Tibial nerve (tissue), 4 donors: ENCODE measurements at regions not wholly inside any gene's neighbourhood (a gene's known extent, or its start where the extent isn't known, plus 50 kb on each side); places are given as distances from the start of the nearest gene placed in this dataset.
"Not testable (repeated sequence)": the region's sequence is repeated elsewhere in the genome, so short reads cannot be mapped to it uniquely, and the experiment has no call there.

Experiments
- DNase-seq, 2 donors: peaks; one replicate each; pipeline ENCODE4 v3.0.0-alpha.2; 2019; ENCODE audit warnings: low spot score in 2 of 2
- H3K27ac ChIP-seq, 4 donors: fragments of 200-600 bp; sonication (generic) in 3 of 4; one replicate each; pipeline ENCODE4 v1.5.1; 2017 to 2019; ENCODE audit warnings: mild to moderate bottlenecking in 1 of 4
- H3K27me3 ChIP-seq, 2 donors: fragments of 200-600 bp; sonication (generic) in 1 of 2; one replicate each; pipeline versions ENCODE4 v1.5.1 to v1.6.0; 2017 to 2019
- H3K36me3 ChIP-seq, 3 donors: fragments of 200-600 bp; sonication (generic); one replicate each; pipeline ENCODE4 v1.5.1; 2018 to 2019
- H3K4me1 ChIP-seq, 4 donors: fragments of 200-600 bp; sonication (generic) in 3 of 4; one replicate each; pipeline ENCODE4 v1.5.1; 2017 to 2019
- H3K4me3 ChIP-seq, 4 donors: fragments of 200-600 bp; sonication (generic) in 3 of 4; one replicate each; pipeline ENCODE4 v1.5.1; 2017 to 2019; ENCODE audit warnings: mild to moderate bottlenecking in 1 of 4, moderate library complexity in 1 of 4
- H3K9me3 ChIP-seq, 4 donors: fragments of 200-600 bp; sonication (generic) in 3 of 4; one replicate each; pipeline ENCODE4 v1.5.1; 2017 to 2019
- EP300 ChIP-seq, 2 donors: sonication (generic); formaldehyde crosslinking; IDR thresholded peaks; one replicate each; pipeline ENCODE4 v1.6.1; 2017; ENCODE audit warnings: antibody characterized with exemption in 2 of 2, mild to moderate bottlenecking in 1 of 2
- POLR2A ChIP-seq, 2 donors: fragments of 450-650 bp; IDR thresholded peaks; one replicate each; pipeline ENCODE4 v1.6.1; 2017; ENCODE audit warnings: antibody characterized with exemption in 2 of 2, mild to moderate bottlenecking in 2 of 2, moderate library complexity in 2 of 2
- WGBS, 2 donors: methylation state at CpG; one replicate each; pipeline ENCODE4 v1.1.5; 2018; 5-methylcytosine and 5-hydroxymethylcytosine counted together
- TF ChIP-seq, protein P1 (sequence below), 5 experiments: fragments of 200-600 bp in 3 of 5; fragments of 450-650 bp in 2 of 5; sonication (generic) in 3 of 5; IDR thresholded peaks; one replicate each; pipeline ENCODE4 v1.5.1; 2016 to 2019; ENCODE audit warnings: antibody characterized with exemption in 5 of 5, mild to moderate bottlenecking in 3 of 5, moderate library complexity in 2 of 5

DNA sequence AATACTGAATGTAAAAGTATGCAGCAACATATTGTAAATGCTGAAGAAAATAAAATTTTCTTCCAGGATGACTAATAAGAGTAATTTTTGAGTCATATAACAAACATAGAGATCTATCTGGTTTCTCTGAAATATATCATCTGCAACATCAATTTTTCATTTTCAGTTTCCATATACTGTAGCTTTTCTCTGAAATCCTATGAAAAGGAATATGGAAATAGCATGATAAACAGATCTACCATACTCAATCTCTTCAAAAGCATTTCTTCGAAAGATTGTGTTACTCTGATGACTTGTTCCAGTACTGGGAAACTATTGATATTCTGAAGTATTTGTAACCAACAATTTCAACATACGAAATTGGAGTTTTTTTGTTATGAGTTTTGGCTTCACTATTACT, 1156.7 kb downstream of the FAM133A start:
- WGBS, 2 donors = 62 to 79% methylated on average over 2 of the region's 2 CpGs
- no peaks in the 10 kb centered on the region for H3K36me3 ChIP-seq
- DNase-seq = no peak
- no peak for TF ChIP-seq EP300 (IDR thresholded peaks at IDR 0.05)
- TF ChIP-seq, protein P1, sequence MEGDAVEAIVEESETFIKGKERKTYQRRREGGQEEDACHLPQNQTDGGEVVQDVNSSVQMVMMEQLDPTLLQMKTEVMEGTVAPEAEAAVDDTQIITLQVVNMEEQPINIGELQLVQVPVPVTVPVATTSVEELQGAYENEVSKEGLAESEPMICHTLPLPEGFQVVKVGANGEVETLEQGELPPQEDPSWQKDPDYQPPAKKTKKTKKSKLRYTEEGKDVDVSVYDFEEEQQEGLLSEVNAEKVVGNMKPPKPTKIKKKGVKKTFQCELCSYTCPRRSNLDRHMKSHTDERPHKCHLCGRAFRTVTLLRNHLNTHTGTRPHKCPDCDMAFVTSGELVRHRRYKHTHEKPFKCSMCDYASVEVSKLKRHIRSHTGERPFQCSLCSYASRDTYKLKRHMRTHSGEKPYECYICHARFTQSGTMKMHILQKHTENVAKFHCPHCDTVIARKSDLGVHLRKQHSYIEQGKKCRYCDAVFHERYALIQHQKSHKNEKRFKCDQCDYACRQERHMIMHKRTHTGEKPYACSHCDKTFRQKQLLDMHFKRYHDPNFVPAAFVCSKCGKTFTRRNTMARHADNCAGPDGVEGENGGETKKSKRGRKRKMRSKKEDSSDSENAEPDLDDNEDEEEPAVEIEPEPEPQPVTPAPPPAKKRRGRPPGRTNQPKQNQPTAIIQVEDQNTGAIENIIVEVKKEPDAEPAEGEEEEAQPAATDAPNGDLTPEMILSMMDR (IDR thresholded peaks at IDR 0.05) = no peak
- no peak for TF ChIP-seq POLR2A (IDR thresholded peaks at IDR 0.05)
- H3K9me3 ChIP-seq = no peaks in the 10 kb centered on the region
- no peak overlapping the region for H3K4me3 ChIP-seq
- no peaks in the 10 kb centered on the region for H3K4me1 ChIP-seq
- H3K27me3 ChIP-seq = no peaks in the 10 kb centered on the region
- no peak overlapping the region for H3K27ac ChIP-seq

DNA sequence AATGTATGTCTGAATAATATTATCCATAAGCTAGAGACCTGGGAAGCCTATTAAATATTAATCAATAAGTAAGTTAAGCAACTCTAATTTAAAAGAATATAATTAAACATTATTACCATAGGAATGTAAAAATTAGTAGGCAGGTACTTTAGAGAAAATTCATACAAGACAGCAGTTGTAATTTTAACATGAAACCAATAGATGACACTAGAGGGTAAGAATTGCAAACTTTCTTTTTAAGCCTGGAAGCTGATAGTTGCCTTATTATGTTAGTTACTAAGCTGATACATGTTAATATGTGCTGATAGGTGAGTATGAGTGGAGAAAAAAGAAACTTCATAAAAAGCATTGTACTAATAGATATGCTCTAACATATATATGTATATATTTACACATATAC, 1157.4 kb downstream of the FAM133A start:
- H3K9me3 ChIP-seq = no peaks in the 10 kb centered on the region
- TF ChIP-seq POLR2A (IDR thresholded peaks at IDR 0.05) (no peak), EP300 (IDR thresholded peaks at IDR 0.05) (no peak)
- TF ChIP-seq, protein P1 (IDR thresholded peaks at IDR 0.05) = peak in 1 of 5 experiments; percentile 47
- no peak for DNase-seq
- H3K27ac ChIP-seq = no peak overlapping the region
- H3K4me1 ChIP-seq = no peaks in the 10 kb centered on the region
- no peak overlapping the region for H3K4me3 ChIP-seq
- H3K27me3 ChIP-seq = no peaks in the 10 kb centered on the region
- H3K36me3 ChIP-seq = no peaks in the 10 kb centered on the region

DNA sequence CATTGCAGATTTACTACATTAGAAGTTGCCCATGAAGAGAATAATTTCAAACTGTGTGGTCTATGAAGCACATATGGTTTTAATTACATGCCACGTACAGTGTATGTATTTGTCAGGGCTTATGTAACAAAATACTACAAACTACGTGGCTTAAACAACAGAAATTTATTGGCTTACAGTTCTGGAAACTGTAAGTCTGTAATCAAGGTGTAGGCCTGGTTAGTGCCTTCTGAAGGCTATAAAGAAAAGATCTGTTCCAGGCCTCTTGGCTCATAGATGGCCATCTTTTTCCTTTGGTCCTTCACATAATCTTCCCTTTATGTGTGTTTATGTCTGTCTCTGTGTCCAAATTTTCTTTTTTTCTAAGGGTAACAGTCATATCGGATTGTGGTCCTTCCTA, 1160.2 kb downstream of the FAM133A start:
- DNase-seq = no peak
- no peak overlapping the region for H3K27ac ChIP-seq
- no peaks in the 10 kb centered on the region for H3K9me3 ChIP-seq
- WGBS, 2 donors = 30 to 44% methylated on average over 3 of the region's 3 CpGs
- H3K4me1 ChIP-seq = no peaks in the 10 kb centered on the region
- no peaks in the 10 kb centered on the region for H3K27me3 ChIP-seq
- no peaks in the 10 kb centered on the region for H3K36me3 ChIP-seq
- no peak overlapping the region for H3K4me3 ChIP-seq
- TF ChIP-seq, protein P1 (IDR thresholded peaks at IDR 0.05) = no peak

DNA sequence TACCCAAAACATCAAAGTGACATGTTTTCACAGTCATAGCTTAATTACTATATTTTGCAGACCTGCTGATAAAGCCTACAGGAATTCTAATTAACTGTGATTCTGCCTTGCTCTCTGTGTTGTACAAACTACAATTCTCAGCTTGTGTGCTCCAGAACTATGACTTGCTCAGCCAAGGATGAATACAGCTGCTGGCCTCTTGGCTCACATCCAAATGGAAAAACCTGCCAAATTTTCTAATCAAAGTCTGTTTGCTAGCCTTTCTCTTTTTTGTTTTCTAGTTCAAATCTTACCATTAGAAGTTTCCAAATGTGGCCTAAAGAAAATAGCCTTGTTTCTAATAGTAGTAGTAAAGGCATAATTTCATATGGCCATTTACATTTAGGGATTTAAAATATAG, 1176.8 kb downstream of the FAM133A start:
- Histone ChIP-seq H3K4me1 (no peaks in the 10 kb centered on the region), H3K27me3 (peaks cover 0 to 4% of the 10 kb centered on the region in 2 donors), H3K9me3 (no peaks in the 10 kb centered on the region), H3K27ac (no peak overlapping the region), H3K4me3 (no peak overlapping the region), H3K36me3 (no peaks in the 10 kb centered on the region)
- TF ChIP-seq EP300 (IDR thresholded peaks at IDR 0.05) = no peak
- DNase-seq = no peak

DNA sequence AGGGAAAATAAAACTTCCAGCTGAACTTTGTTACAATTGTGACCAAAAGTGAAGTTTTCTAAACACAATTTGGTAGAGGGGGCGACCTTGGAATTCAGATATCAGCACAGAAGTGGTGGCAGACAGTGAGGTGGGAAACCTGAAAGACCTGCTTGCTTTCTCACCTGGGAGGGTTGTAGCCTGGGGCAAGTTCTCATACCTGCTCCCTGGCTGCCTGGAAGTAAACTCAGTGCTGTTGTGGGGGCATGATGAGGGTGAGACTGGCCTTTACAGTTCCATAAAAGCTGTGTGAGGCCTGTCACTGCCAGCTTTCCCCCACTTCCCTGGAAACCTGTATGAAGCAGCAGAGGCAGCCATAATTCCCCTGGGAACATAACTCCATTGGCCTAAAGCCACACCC, 1180.2 kb downstream of the FAM133A start:
- no peaks in the 10 kb centered on the region for H3K36me3 ChIP-seq
- H3K9me3 ChIP-seq = no peaks in the 10 kb centered on the region
- H3K27me3 ChIP-seq = peaks cover 0 to 4% of the 10 kb centered on the region in 2 donors
- WGBS, 2 donors = 56 to 92% methylated on average over 1 of the region's 1 CpG
- TF ChIP-seq POLR2A (IDR thresholded peaks at IDR 0.05) = no peak
- no peak for TF ChIP-seq EP300 (IDR thresholded peaks at IDR 0.05)
- TF ChIP-seq, protein P1 (IDR thresholded peaks at IDR 0.05) = no peak
- H3K4me3 ChIP-seq = no peak overlapping the region
- no peak overlapping the region for H3K27ac ChIP-seq
- H3K4me1 ChIP-seq = no peaks in the 10 kb centered on the region
- no peak for DNase-seq

DNA sequence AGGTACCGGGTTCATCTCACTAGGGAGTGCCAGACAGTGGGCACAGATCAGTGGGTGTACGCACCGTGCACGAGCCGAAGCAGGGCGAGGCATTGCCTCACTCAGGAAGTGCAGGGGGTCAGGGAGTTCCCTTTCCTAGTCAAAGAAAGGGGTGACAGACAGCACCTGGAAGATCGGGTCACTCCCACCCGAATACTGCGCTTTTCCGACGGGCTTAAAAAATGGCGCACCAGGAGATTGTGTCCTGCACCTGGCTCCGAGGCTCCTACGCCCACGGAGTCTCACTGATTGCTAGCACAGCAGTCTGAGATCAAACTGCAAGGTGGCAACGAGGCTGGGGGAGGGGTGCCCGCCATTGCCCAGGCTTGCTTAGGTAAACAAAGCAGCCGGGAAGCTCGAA, 1188.5 kb downstream of the FAM133A start:
- H3K4me3 ChIP-seq, DNase-seq: not testable (repeated sequence)
- WGBS, 2 donors = 84 to 94% methylated on average over 7 to 13 of the region's 19 CpGs

More for the DNA sequence above, 1188.5 kb downstream of the FAM133A start:
- H3K27me3 ChIP-seq, H3K27ac ChIP-seq, H3K4me1 ChIP-seq, H3K36me3 ChIP-seq, H3K9me3 ChIP-seq: not testable (repeated sequence)
